HepG2 (cell line): ENCODE measurements at regions not wholly inside any gene's neighbourhood (a gene's known extent, or its start where the extent isn't known, plus 50 kb on each side); places are given as distances from the start of the nearest gene placed in this dataset.

Experiments used
- AHDC1 ChIP-seq: sonication (generic); formaldehyde crosslinking; IDR thresholded peaks from 2 replicates; pipeline ENCODE4 v1.5.1; 2020; ENCODE audit warnings: mild to moderate bottlenecking, missing genetic modification reagents, borderline replicate concordance
- ELF4 ChIP-seq: sonication (generic); formaldehyde crosslinking; IDR thresholded peaks from 2 replicates; pipeline ENCODE4 v1.5.0; 2020; ENCODE audit warnings: missing genetic modification reagents, mild to moderate bottlenecking, moderate library complexity, borderline replicate concordance
- FOSL1 ChIP-seq: sonication (generic); formaldehyde crosslinking; IDR thresholded peaks from 2 replicates; pipeline ENCODE4 v1.9.0; 2021; ENCODE audit warnings: missing genetic modification reagents, borderline replicate concordance
- HIVEP1 ChIP-seq: sonication (generic); formaldehyde crosslinking; IDR thresholded peaks from 2 replicates; pipeline ENCODE4 v1.4.0; 2020; ENCODE audit warnings: mild to moderate bottlenecking, missing genetic modification reagents
- HNRNPH1 ChIP-seq: fragments of 200-400 bp; formaldehyde crosslinking; optimal IDR thresholded peaks from 2 replicates; pipeline ENCODE3; 2017; ENCODE audit warnings: mild to moderate bottlenecking, low read depth, low read length
- KAT7 ChIP-seq: IDR thresholded peaks from 2 replicates; pipeline ENCODE4 v1.6.1; 2018; ENCODE audit warnings: borderline replicate concordance, missing compliant biosample characterization
- MYC ChIP-seq: sonication (generic); formaldehyde crosslinking; IDR thresholded peaks from 2 replicates; pipeline ENCODE4 v1.9.0; 2021; ENCODE audit warnings: missing genetic modification reagents, borderline replicate concordance
- RAD51 ChIP-seq: fragments of 450-650 bp; IDR thresholded peaks from 2 replicates; pipeline ENCODE4 v1.6.1; 2016; ENCODE audit warnings: borderline replicate concordance
- SP1 ChIP-seq, 2 experiments: fragments of 450-650 bp in 1 of 2; sonication (generic) in 1 of 2; formaldehyde crosslinking in 1 of 2; IDR thresholded peaks; 2 replicates each; pipeline versions ENCODE4 v1.4.0 to v1.6.1; 2016 to 2020; ENCODE audit warnings: missing genetic modification reagents in 1 of 2
- ZBTB8A ChIP-seq: sonication (generic); formaldehyde crosslinking; IDR thresholded peaks from 2 replicates; pipeline ENCODE4 v1.4.0; 2020; ENCODE audit warnings: mild to moderate bottlenecking, low read depth, missing genetic modification reagents, borderline replicate concordance
- ZNF512 ChIP-seq: sonication (generic); formaldehyde crosslinking; IDR thresholded peaks from 2 replicates; pipeline ENCODE4 v1.4.0; 2020; ENCODE audit warnings: mild to moderate bottlenecking, missing genetic modification reagents
- TF ChIP-seq, protein P1 (sequence below): sonication (generic); formaldehyde crosslinking; IDR thresholded peaks from 2 replicates; pipeline ENCODE4 v1.5.0; 2020; ENCODE audit warnings: mild to moderate bottlenecking, missing genetic modification reagents, moderate library complexity

DNA sequence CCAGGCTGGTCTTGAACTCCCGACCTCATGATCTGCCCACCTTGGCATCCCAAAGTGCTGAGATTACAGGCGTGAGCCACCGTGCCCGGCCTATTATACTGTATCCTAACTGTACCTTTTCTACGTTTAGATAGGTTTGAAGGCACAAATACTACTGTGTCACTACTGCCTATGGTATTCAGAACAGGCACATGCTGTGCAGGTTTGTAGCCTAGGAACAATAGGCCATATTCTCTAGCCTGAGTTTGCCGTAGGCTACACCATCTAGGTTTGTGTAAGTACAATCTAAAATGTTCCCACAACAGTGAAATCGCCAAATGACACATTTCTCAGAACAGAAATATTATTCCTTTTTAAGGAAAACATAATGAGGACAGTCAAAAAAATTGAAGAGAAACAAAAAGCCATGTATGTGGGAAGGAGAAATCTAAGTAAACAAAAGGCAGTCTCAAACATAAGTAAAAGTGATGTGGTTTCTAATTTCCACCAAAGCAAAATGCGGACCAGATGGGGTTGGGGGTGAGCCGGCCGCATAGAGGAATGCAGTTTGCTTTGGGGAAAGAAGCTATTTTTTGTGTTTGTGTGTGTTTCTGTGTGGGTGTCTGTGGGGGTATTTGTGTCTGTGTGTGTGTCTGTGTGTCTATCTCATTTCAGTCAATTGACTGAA, 192.6 kb upstream of the SALL4 start:
- no peak for TF ChIP-seq HNRNPH1
- no peak for TF ChIP-seq ELF4 (CRISPR knock-in tag)
- no peak for TF ChIP-seq MYC (CRISPR knock-in tag)
- no peak for TF ChIP-seq RAD51
- TF ChIP-seq, protein P1, sequence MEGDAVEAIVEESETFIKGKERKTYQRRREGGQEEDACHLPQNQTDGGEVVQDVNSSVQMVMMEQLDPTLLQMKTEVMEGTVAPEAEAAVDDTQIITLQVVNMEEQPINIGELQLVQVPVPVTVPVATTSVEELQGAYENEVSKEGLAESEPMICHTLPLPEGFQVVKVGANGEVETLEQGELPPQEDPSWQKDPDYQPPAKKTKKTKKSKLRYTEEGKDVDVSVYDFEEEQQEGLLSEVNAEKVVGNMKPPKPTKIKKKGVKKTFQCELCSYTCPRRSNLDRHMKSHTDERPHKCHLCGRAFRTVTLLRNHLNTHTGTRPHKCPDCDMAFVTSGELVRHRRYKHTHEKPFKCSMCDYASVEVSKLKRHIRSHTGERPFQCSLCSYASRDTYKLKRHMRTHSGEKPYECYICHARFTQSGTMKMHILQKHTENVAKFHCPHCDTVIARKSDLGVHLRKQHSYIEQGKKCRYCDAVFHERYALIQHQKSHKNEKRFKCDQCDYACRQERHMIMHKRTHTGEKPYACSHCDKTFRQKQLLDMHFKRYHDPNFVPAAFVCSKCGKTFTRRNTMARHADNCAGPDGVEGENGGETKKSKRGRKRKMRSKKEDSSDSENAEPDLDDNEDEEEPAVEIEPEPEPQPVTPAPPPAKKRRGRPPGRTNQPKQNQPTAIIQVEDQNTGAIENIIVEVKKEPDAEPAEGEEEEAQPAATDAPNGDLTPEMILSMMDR (CRISPR knock-in tag) = no peak
- TF ChIP-seq FOSL1 (CRISPR knock-in tag) = no peak
- TF ChIP-seq ZBTB8A (CRISPR knock-in tag) = no peak
- no peak for TF ChIP-seq ZNF512 (CRISPR knock-in tag)
- no peak for TF ChIP-seq KAT7 (CRISPR knock-in tag)
- TF ChIP-seq HIVEP1 = no peak
- TF ChIP-seq SP1 (IDR thresholded peaks at IDR 0.05) = no peak
- TF ChIP-seq SP1 (CRISPR knock-in tag; IDR thresholded peaks at IDR 0.05) = no peak
- no peak for TF ChIP-seq AHDC1 (CRISPR knock-in tag)
